Natural killer cell (primary cell): ENCODE measurements at regions not wholly inside any gene's neighbourhood (a gene's known extent, or its start where the extent isn't known, plus 50 kb on each side); places are given as distances from the start of the nearest gene placed in this dataset.

Source experiments
- ATAC-seq, 3 donors: fragments of 150-1000 bp in 2 of 3; fragments of 200-7000 bp in 1 of 3; cut with Tn5 transposase; 1 replicate in 1 of 3; 2 replicates in 2 of 3; pipeline ENCODE4 v1.10.0; 2021; ENCODE audit warnings: mild to moderate bottlenecking in 2 of 3, moderate library complexity in 2 of 3
- DNase-seq, 2 donors: peaks; one replicate each; pipeline versions ENCODE4 v3.0.0 to v3.0.0-alpha.2; 2013 to 2021; ENCODE audit warnings: mixed read lengths in 1 of 2
- H3K27ac ChIP-seq: one replicate; pipeline ENCODE4 v1.5.1; 2013; ENCODE audit warnings: mild to moderate bottlenecking, low read length
- H3K27me3 ChIP-seq: one replicate; pipeline ENCODE4 v1.6.1; 2013; ENCODE audit warnings: low read length; ENCODE audit not compliant: control insufficient read depth, insufficient read depth
- H3K36me3 ChIP-seq: one replicate; pipeline ENCODE4 v1.6.1; 2013; ENCODE audit warnings: low read length; ENCODE audit not compliant: control insufficient read depth, insufficient read depth
- H3K4me1 ChIP-seq: one replicate; pipeline ENCODE4 v1.6.1; 2013; ENCODE audit warnings: low read length; ENCODE audit not compliant: control insufficient read depth, insufficient read depth
- H3K4me3 ChIP-seq: one replicate; pipeline ENCODE4 v1.5.1; 2013; ENCODE audit warnings: low read length
- H3K9me3 ChIP-seq: one replicate; pipeline ENCODE4 v1.6.1; 2013; ENCODE audit warnings: low read length; ENCODE audit not compliant: control insufficient read depth, insufficient read depth
- H3K27ac Mint-ChIP-seq, 2 donors: one replicate each; pipeline ENCODE4 v1.8.0; 2022; ENCODE audit warnings: mild to moderate bottlenecking in 2 of 2, mixed read lengths in 2 of 2, moderate library complexity in 1 of 2
- H3K27me3 Mint-ChIP-seq, 2 donors: one replicate each; pipeline ENCODE4 v1.8.0; 2022; ENCODE audit warnings: low read depth in 2 of 2, mixed read lengths in 2 of 2
- H3K36me3 Mint-ChIP-seq: one replicate; pipeline ENCODE4 v1.8.0; 2022; ENCODE audit warnings: mixed read lengths
- H3K4me1 Mint-ChIP-seq, 2 donors: one replicate each; pipeline ENCODE4 v1.8.0; 2022; ENCODE audit warnings: mixed read lengths in 2 of 2
- H3K4me3 Mint-ChIP-seq: one replicate; pipeline ENCODE4 v1.8.0; 2022; ENCODE audit warnings: mild to moderate bottlenecking, moderate library complexity, mixed read lengths
- H3K9me3 Mint-ChIP-seq, 2 donors: one replicate each; pipeline ENCODE4 v1.8.0; 2022; ENCODE audit warnings: mixed read lengths in 2 of 2
- WGBS: methylation state at CpG from one replicate; pipeline ENCODE4 v1.1.7; 2013; ENCODE audit warnings: missing lambda C conversion rate; ENCODE audit not compliant: insufficient coverage; 5-methylcytosine and 5-hydroxymethylcytosine counted together
- intact Hi-C: fragments of 100-400 bp; cut with micrococcal nuclease; formaldehyde crosslinking; loops from one replicate; pipeline ENCODE4 v1.14.2; 2022
- TF ChIP-seq, protein P1 (sequence below): fragments of 200-600 bp; IDR thresholded peaks from one replicate; pipeline ENCODE4 v1.8.0; 2022; ENCODE audit warnings: antibody characterized with exemption

DNA sequence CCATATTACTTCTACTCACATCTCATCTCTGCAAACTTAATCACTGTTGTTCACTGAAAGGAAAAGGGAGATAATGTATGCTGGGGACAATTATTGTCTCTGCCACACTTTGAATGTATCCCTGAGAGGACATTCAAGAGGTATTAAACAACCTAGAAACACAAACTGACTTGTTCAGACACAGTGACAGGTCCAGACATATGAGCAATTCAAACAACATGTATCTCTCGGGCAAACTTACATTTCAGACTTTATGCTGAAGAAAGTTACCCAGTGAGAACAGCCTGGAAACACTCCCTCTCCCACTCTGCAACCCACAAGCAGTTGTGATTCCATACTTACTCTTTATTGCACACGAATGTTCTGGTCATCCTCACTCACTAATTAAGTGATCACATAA, 968.7 kb upstream of the SLC10A2 start:
- WGBS: 75% methylated on average over 1 of the region's 2 CpGs
- H3K27me3 ChIP-seq: no peaks in the 10 kb centered on the region
- H3K4me1 Mint-ChIP-seq: no peaks in the 10 kb centered on the region
- H3K36me3 ChIP-seq: no peaks in the 10 kb centered on the region
- peaks cover 9 to 15% of the 10 kb centered on the region in 2 donors for H3K9me3 Mint-ChIP-seq
- H3K4me1 ChIP-seq: no peaks in the 10 kb centered on the region
- no peaks in the 10 kb centered on the region for H3K9me3 ChIP-seq
- H3K4me3 ChIP-seq: no peak overlapping the region
- H3K4me3 Mint-ChIP-seq: no peak overlapping the region
- intact Hi-C loops: no loop called here
- H3K27ac ChIP-seq: no peak overlapping the region
- TF ChIP-seq, protein P1, sequence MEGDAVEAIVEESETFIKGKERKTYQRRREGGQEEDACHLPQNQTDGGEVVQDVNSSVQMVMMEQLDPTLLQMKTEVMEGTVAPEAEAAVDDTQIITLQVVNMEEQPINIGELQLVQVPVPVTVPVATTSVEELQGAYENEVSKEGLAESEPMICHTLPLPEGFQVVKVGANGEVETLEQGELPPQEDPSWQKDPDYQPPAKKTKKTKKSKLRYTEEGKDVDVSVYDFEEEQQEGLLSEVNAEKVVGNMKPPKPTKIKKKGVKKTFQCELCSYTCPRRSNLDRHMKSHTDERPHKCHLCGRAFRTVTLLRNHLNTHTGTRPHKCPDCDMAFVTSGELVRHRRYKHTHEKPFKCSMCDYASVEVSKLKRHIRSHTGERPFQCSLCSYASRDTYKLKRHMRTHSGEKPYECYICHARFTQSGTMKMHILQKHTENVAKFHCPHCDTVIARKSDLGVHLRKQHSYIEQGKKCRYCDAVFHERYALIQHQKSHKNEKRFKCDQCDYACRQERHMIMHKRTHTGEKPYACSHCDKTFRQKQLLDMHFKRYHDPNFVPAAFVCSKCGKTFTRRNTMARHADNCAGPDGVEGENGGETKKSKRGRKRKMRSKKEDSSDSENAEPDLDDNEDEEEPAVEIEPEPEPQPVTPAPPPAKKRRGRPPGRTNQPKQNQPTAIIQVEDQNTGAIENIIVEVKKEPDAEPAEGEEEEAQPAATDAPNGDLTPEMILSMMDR: no peak
- H3K27ac Mint-ChIP-seq: no peak overlapping the region
- no peak for ATAC-seq
- DNase-seq: no peak
- H3K36me3 Mint-ChIP-seq: no peaks in the 10 kb centered on the region
- no peaks in the 10 kb centered on the region for H3K27me3 Mint-ChIP-seq

DNA sequence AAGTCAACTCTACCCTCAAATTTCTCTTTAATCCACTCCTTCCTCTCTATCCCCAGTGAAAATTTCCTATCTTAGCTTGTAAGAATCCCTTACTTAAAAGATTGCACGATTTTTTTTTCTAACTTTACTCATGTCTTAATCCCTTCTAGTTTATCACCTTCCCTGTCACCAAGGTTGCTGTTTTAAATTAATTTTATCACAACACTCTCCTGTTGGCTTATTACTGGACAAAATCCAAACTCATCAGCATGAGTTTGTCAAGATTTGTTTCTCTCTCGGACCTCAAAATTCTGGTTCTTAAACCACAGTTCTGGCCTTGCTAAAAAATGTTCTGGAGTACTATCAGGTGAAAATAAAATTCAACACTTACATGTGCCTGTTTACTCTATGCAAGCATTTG, 959.1 kb upstream of the SLC10A2 start:
- Histone ChIP-seq H3K27me3 (no peaks in the 10 kb centered on the region), H3K4me1 (no peaks in the 10 kb centered on the region), H3K27ac (no peak overlapping the region), H3K36me3 (no peaks in the 10 kb centered on the region), H3K4me3 (no peak overlapping the region), H3K9me3 (no peaks in the 10 kb centered on the region)
- no peak for ATAC-seq
- Mint-ChIP-seq H3K27me3 (no peaks in the 10 kb centered on the region), H3K4me3 (no peak overlapping the region), H3K36me3 (peaks cover 5% of the 10 kb centered on the region), H3K4me1 (no peaks in the 10 kb centered on the region), H3K9me3 (peaks cover 12 to 20% of the 10 kb centered on the region in 2 donors), H3K27ac (no peak overlapping the region)
- 65% methylated on average over 2 of the region's 2 CpGs for WGBS
- TF ChIP-seq, protein P1: no peak
- DNase-seq: no peak
- intact Hi-C loops: no loop called here

DNA sequence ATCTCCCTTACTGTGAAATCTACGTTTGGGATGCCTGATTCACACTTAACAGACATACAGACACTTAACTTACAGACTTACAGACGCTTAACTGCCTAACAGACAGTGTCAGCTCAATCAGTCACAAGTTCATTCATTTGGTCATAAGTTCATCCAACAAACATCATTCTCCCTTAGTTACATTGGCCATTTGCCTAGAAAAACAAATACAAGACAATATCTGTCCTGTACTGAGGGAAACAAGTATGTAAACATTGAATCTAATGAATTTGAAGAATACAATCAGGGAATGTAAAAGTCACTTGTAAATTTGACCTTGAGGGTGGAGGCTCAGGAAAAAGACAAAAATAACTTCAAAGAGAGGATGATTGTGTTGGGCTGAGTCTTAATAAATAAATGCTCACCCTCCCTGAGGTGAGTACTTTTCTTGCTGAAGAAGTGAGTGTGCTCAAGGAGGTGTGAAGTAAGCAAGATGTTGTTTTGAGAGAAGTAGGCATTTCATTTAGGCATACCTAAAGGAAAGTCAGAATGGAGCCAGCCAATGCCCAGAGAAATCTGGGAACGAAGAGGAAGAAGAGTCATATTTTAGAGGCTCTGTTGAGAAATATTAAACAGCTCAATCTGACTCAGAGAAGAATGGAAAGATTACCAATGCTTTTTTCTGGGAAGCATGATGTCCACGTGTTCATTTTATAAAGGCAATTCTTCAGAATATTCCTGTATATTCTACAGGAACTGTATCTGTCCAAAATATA, 958.4 kb upstream of the SLC10A2 start:
- ATAC-seq: no peak
- no peak for DNase-seq
- Histone ChIP-seq H3K9me3 (no peaks in the 10 kb centered on the region), H3K4me3 (no peak overlapping the region), H3K36me3 (no peaks in the 10 kb centered on the region), H3K4me1 (no peaks in the 10 kb centered on the region), H3K27me3 (no peaks in the 10 kb centered on the region), H3K27ac (no peak overlapping the region)
- no peak overlapping the region for H3K4me3 Mint-ChIP-seq
- H3K27ac Mint-ChIP-seq: no peak overlapping the region
- 67% methylated on average over 4 of the region's 4 CpGs for WGBS
- no peaks in the 10 kb centered on the region for H3K4me1 Mint-ChIP-seq
- intact Hi-C loops: no loop called here
- TF ChIP-seq, protein P1: no peak
- no peaks in the 10 kb centered on the region for H3K27me3 Mint-ChIP-seq
- peaks cover 5% of the 10 kb centered on the region for H3K36me3 Mint-ChIP-seq
- peaks cover 16 to 25% of the 10 kb centered on the region in 2 donors for H3K9me3 Mint-ChIP-seq
